Right renal cortex interstitium (tissue), 3 donors: ENCODE measurements at regions not wholly inside any gene's neighbourhood (a gene's known extent, or its start where the extent isn't known, plus 50 kb on each side); places are given as distances from the start of the nearest gene placed in this dataset.

ENCODE experiments used
- DNase-seq, 3 donors: peaks; one replicate each; pipeline ENCODE4 v3.0.0-alpha.2; 2013; ENCODE audit warnings: low read depth in 3 of 3, low spot score in 2 of 3

DNA sequence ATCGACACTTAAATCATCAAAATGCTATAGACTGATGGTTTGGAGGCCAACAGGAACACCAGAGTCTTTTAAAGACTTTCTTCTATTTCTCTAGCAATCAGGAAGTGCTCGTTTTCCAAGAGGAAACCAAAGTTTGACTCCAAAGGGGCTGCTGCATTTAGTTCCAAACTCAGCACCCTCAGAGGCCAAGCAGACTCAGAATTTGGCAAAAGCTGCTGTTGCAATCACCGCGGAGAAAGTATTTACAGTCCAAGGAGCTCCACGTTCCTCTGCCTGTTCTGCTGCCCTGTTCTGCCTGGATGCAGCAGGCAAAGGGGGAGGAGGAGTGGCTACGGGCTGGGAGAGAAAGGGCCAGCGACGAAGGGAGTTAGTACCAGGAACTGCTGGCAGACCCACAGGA, 325.1 kb downstream of the BCL11B start:
- DNase-seq: peak in 1 of 3 donors; percentile 29

DNA sequence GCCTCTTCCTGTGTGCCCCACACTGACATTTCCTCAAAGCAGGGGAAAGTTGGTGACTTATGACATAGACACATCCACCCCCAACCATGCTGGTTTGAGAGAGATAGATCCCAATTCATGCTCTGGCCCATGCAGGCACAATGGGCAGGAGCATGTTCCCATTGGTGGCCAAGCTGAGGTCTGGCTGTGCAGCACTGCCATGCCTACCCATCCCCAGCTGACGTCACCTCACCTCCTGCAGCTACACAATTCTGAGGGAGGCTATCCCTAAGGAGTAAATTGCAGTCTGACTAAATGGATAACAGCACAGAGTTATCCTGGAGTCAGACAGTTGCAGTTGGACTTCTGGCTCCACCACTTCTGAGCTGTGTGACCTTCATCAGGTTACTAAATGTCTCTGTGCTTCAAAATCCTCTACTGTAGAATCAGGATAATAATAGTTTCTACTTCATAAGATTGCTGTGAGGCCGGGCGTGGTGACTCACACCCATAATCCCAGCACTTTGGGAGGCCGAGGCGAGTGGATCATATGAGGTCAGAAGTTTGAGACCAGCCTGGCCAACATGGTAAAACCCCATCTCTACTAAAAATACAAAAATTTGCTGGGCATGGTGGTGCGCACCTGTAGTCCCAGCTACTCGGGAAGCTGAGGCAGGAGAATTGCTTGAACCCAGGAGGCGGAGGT, 323.9 kb downstream of the BCL11B start:
- DNase-seq: no peak

DNA sequence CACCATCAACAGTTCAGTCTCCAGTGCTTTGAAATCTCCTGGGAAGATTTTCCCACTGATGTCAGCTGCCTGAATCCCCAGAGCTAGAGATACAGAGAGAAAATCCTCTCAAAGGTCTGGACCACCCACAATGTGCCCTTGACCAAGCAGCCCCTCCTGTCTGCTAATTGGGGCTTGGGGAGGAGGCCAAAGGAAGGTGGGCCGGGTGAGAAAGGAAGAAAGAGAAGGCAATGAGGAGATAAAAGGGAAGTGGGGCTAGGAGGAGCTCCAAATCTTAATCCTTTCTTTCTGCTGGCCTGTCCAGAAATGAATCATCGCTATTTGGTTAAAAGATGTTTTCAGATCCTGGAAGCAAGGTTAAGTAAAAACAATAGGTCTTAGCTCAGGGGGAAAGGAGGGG, 322.9 kb downstream of the BCL11B start:
- DNase-seq: no peak

DNA sequence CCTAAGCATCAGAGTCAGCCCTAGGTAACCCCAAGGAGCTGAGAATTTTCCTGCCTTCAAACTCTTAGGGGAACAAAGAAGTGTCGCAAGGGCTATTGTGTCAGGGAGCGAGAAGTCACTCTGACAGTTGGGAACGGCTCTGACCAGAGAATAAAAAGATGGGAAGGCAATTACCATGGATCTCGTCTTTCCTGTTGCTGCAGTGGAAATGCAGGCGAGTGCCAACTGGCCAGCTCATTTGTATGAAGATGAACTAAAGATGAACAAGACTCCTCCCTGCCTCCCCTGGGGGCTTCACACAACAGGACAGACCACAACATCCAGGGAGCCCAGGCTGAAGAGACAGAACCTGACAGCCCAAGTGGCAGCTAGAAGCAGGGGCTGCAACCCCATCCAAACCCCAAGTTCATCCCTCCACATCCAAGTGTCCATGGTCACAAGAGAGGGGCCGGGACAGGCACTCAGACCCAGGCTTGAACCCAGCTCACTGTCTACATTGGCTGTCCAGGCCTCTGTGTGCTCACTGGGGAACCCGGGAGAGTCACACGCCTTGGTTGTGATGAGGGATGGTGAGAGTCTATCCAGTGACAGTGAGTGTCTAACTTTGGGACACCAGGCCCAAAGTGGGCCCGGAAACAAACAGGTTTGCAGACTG, 322.4 kb downstream of the BCL11B start:
- DNase-seq: no peak

DNA sequence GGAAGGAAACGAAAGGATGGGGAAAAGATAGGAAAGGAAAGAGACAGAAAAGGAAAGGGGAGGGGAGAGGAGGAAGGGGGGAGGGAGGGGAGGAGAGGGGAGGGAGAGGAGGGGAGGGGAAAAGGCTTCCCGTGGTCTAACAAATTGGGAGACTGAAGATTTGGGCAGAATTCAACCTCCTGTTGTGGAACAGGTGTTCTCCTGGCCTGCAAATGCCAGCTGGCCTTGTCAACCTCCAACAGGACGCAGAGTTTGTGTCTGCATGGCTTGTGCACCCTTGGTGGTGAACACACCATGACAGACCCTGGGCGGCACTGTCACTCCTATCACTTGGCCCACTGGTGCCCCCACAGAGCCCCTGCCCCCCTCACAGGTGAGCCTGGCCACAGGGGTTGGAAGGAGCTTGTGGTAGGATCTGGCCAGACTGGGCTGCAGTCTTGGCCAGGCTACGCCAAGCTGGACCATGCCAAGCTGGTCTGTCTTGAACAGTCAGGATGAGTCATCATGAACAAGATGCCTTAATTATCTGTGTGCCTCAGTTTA, 321.6 kb downstream of the BCL11B start:
- no peak for DNase-seq

DNA sequence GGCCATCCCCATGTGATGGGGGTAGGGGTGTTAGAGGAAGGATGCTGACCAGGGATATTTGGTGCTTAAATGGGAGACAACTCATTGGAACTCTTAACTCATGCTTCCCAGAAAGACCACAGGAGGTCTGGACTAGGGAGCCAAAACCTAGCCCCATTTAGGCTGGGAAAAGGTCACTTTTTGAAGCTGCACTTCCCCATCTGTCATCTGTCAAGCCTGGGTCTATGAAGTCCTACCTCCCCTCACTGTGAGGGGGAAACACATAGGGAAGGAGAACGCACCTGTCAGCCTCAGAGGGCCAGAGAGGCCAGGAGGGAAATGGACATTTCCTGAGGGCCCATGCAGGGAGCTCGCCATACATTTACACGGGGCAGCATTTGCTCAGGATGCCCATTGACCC, 321.0 kb downstream of the BCL11B start:
- no peak for DNase-seq

DNA sequence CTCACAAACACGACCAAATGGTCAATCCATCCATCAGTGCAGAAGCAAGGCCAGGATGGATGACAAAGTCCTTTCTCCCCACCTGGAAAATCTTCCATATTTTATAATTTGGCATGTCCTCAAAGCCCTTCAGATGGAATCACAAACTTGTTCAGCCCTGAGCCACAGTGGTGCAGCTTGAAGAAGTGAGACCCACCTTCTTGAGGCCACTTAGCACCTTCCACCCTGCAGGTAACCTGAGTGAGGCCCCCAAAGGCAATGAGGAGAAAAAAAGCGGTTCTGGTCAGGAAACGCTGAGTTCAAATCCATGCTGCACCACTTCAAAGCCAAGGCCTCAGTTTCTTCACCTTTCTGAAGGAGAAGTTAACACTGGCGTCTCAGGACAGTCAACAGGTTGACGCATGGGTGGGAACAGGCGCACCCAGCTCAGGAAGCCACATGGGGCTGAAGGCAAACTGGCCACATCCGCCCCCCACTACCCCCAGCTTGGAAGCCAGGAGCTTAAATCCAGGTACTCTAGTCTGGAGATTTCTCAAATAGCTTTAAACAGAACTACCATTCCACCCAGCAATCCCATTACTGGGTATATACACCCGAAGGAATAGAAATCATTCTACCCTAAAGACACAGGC, 320.4 kb downstream of the BCL11B start:
- no peak for DNase-seq

DNA sequence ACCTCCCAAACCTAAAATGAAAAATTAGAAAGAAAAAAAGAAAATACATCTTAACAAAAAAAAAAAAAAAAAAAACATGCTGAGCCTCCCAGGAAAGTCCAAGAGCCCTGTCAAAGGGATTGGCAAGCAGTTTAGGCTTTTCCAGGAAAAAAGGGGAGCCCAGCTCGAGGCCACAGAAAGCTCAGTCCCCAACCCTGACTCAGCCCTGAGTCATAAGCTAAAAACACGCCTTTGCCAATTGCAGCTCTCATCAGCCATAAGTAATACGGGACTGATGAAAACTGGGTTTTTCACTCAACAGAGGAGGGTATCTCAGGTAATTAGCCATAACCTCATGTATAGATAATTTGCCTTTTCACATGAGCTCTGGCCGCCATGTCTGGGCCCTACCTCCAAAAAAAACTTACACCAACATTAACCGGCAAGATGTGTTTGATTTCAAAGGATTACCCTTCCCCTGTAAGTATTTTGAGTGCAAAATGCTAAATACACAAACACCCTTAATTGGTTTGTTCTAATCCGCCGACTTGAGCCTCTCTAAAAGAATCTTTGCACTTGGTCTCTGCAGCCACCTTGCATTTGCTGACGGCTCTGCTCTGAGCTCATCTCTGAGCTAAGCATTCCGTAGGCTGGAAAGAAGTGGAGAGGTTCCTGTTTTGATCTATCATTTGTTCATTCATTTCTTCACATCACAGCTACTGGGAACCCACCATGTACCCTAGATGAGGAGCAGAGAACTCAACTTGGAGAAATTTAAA, 319.2 kb downstream of the BCL11B start:
- no peak for DNase-seq

DNA sequence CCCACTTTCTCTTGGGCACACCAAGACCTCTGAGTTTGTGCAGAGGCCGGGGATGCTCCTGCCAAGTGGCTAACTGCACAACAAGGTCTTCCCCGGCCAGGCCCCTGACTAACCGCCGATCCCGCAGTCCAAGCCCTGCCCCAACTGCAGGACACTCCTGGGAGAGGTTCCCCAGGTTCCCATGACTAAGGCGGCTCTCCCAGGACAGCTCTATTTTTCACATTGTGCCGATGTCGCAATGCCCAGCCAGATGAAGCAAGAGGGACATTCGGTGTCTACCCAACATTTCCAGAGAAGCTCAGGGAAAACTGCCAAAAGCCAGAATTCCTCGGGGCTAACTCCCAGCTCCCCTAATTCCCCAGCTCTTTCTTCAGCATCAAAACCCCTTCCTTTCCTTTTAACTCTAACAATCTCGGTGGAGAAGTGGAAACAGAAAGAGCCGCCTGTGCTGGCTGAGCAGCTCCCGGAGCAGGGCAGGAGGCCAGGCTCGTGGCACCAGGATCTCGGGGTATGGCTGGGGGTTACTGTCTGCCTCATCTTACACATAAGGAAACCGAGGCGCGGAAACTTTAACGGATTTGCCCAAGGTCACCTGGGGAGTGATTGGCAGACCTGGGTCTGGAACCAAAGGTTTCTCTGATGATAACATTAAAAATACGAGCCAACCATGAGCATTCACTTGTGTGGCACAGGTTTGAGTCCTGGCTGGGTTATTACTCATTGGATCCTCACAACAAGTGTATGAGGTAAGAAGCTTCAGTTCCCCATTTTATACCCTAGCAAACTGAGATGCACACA, 318.2 kb downstream of the BCL11B start:
- DNase-seq: no peak

DNA sequence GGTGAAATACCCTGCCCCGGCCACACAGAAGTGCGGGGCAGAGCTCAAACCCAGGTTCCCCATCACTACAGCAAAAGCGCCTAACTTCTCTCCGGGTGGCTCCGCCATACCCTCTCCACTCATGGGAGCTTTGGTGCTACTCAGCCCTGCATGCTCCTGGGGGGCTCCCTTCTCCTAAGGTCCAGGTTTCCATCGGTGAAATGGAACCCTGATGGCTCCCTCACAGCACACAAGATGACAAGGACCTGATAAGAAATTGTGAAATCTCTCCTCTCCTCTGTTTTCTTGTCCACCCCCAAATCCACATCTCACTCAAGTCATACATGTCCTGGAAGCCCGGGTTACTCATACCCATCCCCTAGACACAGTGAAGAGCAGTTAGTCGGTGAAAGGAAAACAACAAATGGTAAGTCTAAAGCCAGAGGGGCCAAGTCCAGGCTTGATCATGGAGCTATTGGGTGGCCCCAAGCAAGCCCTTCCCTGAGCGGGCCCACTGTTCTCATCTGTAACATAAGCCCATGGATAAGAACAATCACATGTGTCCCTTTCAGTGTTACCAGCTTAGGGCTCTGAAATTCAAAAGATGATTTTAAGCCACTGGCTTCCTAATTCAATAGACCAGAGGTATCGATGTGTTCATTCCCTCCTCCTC, 317.5 kb downstream of the BCL11B start:
- DNase-seq: no peak

DNA sequence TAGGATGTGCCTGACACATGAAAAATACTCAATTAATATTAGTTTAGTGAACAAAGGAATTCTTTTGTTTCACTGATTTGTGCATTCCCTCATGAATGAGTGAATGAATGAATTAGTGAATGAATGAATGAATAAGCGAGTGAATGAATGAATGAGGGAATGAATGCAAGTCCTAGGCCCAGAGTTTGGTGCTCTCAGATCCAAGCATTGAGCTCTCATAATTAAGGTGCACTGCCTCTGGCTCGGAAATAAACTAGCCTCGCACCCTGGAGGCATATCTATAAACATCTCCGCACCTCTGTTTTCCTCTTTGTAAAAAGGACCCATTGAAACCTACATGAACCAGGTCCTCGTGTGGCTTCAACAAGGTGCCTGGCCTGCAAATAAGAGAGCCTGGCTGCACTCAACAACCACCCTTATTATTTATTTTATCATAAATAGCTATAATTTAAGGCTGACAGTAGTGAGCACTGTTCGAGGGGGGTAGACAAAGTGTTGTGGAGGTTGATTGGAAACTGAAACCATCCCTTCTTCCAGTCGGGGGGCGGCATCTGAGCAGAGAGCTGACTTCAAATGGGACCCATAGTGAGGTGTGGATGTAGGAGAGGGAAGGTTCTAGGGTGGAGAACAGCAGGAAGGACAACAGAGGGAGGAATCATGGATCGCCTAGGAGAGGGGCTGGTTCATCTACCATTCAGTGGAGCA, 316.8 kb downstream of the BCL11B start:
- no peak for DNase-seq

DNA sequence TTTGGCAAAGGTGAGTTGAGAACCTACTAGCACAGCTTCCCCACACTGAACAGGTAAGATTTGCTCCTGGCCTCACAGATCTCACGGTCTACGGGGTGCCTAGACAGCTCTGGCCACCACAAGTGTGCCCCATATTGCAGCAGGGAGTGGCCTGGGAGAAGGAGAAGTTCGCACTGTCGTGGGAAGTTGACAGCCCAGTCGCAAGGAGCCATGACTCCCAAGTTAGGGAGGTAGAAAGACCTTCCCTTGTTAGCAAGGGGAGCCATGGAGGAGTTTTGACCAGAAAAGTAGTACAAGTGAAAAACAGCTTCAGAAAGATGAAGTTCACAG, 316.3 kb downstream of the BCL11B start:
- DNase-seq: no peak

DNA sequence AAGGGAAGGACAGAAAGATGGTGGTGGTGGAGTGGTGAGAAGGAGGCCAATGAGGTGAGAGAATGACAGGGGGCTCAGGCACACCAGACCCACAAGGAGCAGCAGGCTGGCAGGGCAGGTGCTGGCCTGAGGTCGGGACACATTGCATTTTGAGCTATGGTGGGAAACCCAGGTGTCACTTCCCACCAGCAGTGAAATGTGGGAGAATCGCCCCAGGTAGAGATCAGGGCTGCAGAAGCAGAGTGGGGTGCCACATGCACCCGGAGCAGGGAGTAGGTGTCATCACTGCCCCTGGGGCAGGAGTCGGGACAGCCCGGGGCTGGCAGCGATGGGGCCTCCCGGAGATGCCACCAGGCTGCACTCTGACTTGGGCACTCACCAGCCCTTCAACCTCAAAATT, 315.8 kb downstream of the BCL11B start:
- no peak for DNase-seq

DNA sequence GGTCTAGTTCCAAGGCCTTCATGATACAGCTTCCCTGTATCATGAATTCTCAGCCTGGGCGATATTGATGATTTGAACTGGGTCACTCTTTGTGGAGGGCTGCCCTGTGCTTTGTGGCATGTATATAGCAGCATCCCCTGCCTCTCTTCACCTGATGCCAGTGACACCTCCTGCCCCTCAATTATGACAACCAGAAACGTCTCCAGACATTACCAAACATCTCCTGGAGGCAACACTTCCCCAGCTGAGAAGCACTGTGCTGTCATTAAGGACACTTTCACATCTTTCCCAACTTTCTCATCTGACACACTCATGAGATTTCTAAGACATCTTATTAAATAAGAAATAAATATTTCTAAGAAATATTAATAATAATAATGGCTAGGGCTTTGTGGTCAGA, 315.3 kb downstream of the BCL11B start:
- no peak for DNase-seq

DNA sequence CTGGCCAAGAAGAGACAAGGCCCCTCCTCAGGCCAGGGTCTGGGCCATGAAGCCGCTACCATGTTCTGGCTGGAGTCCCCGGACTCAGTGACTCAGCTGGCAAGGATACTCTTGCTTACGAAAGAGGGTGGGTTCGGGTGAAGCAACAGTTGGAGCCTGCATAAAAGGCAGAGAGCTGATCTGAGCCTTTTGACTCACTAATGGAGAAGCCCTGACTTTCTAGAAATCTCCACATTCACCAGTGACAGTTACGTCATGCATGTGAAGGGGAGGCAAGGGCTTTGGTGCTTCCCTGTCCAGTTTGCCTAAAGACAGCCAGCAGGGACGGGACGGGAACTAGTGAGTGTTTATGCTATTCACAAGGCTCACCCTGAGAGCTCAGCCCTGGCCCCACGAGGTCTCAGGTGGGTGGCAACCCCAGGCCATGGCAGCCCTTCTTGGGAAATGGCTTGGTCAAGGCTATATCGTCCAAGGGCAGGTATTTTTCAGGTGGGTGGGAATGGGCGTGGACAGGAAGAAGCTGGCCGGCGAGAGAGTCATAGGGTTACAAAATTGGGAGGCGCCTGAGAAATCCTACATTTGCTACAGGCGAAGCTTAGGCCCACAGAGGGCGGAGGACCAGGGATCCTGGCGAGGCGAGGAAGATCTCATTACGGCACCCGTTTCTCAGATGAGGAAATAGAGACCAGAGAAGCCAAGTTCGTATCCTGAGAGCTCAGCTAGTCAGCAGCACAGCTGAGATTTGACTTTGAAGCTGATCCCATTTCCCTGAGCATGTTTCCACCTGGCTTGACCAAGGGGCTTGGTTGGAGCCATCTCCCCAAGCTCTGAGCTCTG, 314.6 kb downstream of the BCL11B start:
- DNase-seq: no peak

DNA sequence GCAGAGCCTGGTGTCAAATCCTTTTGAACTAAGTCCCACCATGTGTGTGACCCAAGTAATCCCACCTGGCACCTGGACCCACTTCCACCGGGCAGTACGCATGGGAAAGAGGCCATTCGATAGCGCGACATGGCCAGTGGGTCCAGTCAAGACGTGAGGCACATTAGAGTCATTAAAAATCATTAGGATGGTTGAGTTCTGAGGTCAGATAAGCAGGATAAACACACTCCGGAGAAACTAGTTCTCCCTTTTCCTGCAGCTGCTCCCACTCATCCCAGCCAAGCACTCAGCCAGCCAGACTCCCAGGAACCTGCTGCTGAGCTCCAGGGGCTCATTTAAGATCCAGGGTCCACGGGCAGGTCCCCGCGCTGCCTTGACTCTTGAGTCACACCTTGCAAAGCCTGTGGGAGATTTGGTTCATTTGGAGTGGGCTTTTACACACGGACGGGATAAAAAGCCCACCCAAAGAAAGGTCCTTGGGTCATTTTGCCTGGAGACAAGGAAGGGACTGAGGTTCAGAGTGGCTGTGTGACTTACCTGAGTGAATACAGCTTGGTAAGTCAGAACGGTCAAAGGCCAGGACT, 313.9 kb downstream of the BCL11B start:
- no peak for DNase-seq

DNA sequence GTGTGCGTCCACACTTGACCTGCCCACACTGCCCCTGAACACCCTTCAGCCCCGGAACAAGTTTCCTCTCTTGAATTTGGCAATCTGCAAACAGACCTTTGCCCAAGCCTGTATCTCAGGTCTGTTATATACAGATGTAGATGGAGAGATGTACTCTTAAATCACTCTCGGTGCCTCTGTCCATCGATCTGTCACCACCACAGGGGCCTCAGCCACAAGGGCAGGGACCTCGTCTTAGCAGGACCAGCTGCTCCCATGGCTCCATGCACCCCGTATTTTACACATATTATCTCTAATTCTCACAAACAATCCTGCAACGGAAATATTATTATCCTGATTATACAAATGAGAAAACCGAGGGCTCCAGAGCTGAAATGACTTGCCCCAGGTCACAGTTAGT, 313.4 kb downstream of the BCL11B start:
- DNase-seq: no peak

DNA sequence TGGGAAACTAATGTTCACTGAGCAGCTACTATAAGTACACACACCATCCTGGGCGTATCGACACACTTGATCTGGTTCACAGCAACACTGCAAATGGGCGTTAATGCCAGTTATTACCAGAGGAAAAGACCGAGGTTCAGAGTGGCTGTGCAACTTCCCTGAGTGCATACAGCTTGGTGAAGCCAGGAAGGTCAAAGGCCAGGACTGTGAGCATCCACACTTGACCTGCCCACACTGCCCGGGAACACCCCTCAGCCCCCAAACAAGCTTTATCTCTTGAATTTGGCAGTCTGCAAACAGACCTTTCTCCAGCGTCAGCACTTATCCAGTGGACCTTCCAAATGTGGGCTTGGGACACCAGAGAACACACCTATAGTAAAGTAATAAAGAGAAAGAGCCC, 312.6 kb downstream of the BCL11B start:
- no peak for DNase-seq
